Bronchial epithelial cell (primary cell): ENCODE measurements at regions not wholly inside any gene's neighbourhood (a gene's known extent, or its start where the extent isn't known, plus 50 kb on each side); places are given as distances from the start of the nearest gene placed in this dataset.

Experiments used
- DNase-seq: peaks from one replicate; pipeline ENCODE4 v3.0.0-alpha.2; 2010; ENCODE audit warnings: low read depth
- FAIRE-seq: peaks from 2 replicates; lab custom pipeline; 2011; peaks lifted over from hg19 to GRCh38; lab: Jason Lieb, UNC
- H3K27me3 ChIP-seq: 2 replicates; pipeline ENCODE4 v1.5.1; 2011; ENCODE audit warnings: low read length; ENCODE audit not compliant: control insufficient read depth, insufficient read depth
- H3K36me3 ChIP-seq: 2 replicates; pipeline ENCODE4 v1.5.1; 2011; ENCODE audit warnings: low read length; ENCODE audit not compliant: control insufficient read depth, insufficient read depth
- H3K4me3 ChIP-seq: 2 replicates; pipeline ENCODE4 v1.5.1; 2011; ENCODE audit warnings: mild to moderate bottlenecking, low read depth, low read length, control low read depth
- CTCF ChIP-seq: IDR thresholded peaks from 2 replicates; pipeline ENCODE4 v1.5.1; 2011; ENCODE audit warnings: mild to moderate bottlenecking, moderate library complexity, low read length, control low read depth, inconsistent platforms; ENCODE audit not compliant: insufficient read depth, severe bottlenecking

- DNase-seq (no peak), FAIRE-seq (no peak)
- no peak for TF ChIP-seq CTCF
- Histone ChIP-seq H3K27me3 (no peaks in the 10 kb centered on the region), H3K36me3 (no peaks in the 10 kb centered on the region), H3K4me3 (no peak overlapping the region)
Measured at GRCh38 chr3:95277613-95278012, 1214.8 kb downstream of the NSUN3 start.

GRCh38 chr3:95280711-95281352 is 1218.0 kb downstream of the NSUN3 start:
- no peak for TF ChIP-seq CTCF
- H3K4me3 ChIP-seq, result no peak overlapping the region
- H3K36me3 ChIP-seq, result no peaks in the 10 kb centered on the region
- FAIRE-seq, result no peak
- peak; percentile 7 for DNase-seq
- no peaks in the 10 kb centered on the region for H3K27me3 ChIP-seq

GRCh38 chr3:95289295-95289694 is 1226.4 kb downstream of the NSUN3 start:
- no peak for DNase-seq
- FAIRE-seq, result no peak
- H3K4me3 ChIP-seq, result no peak overlapping the region
- H3K27me3 ChIP-seq, result no peaks in the 10 kb centered on the region
- no peak for TF ChIP-seq CTCF
- no peaks in the 10 kb centered on the region for H3K36me3 ChIP-seq

GRCh38 chr3:95297581-95297980 is 1234.7 kb downstream of the NSUN3 start:
- DNase-seq (peak; percentile 23), FAIRE-seq (no peak)
- Histone ChIP-seq H3K27me3 (no peaks in the 10 kb centered on the region), H3K4me3 (no peak overlapping the region), H3K36me3 (no peaks in the 10 kb centered on the region)
- no peak for TF ChIP-seq CTCF

GRCh38 chr3:95302044-95302443 is 1239.2 kb downstream of the NSUN3 start:
- H3K27me3 ChIP-seq, result no peaks in the 10 kb centered on the region
- H3K36me3 ChIP-seq, result no peaks in the 10 kb centered on the region
- DNase-seq (peak; percentile 68), FAIRE-seq (no peak)
- no peak overlapping the region for H3K4me3 ChIP-seq
- no peak for TF ChIP-seq CTCF

- no peak for DNase-seq
- Histone ChIP-seq H3K36me3 (no peaks in the 10 kb centered on the region), H3K27me3 (no peaks in the 10 kb centered on the region), H3K4me3 (no peak overlapping the region)
- no peak for FAIRE-seq
- TF ChIP-seq CTCF, result no peak
Measured at GRCh38 chr3:95310560-95310959, 1247.7 kb downstream of the NSUN3 start.
